HG03095 (cell line): ENCODE measurements at regions not wholly inside any gene's neighbourhood (a gene's known extent, or its start where the extent isn't known, plus 50 kb on each side); places are given as distances from the start of the nearest gene placed in this dataset.
"Not testable (repeated sequence)": the region's sequence is repeated elsewhere in the genome, so short reads cannot be mapped to it uniquely, and the experiment has no call there.

ENCODE experiments used
- ATAC-seq: cut with Tn5 transposase; IDR thresholded peaks from one replicate; pipeline ENCODE4 v1.9.1; 2021; ENCODE audit warnings: moderate library complexity; ENCODE audit not compliant: unreplicated experiment

DNA sequence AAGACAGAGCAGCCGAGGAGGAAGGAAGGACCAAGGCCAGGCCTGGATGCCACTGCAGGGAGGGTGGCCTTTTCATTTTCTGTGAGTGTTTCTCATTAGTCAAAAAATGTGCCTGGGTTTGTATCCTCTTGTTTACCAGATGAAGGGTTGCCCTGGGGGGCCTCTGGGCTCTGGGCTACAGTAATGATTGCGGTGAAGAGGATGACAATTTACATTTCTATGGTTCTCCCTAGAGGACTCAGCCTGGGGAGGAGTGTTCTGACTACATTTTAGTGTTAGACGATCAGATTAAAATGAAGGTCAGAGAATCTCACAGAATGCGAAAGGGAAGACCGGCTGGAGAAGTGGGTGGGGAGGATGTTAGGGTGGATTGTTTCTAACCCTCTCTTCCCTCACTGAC lies 108.0 kb upstream of the KMT2C start:
- ATAC-seq: no peak

DNA sequence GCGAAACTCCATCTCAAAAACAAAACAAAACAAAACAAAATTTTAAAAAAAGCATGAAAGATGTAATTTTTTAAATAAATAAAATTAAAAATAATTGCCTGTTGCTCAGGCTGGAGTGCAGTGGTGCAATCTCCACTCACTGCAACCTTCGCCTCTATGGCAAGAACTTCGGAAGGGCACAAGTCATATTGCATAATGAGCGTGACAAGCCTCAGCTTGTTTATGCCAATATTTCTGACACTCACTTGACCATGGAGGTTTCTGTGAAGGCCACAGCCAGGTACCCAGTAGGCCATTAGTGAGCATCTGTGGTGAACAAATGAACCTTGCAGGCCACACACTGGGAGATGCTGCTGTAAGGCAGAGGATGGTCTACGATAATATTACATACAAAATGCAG lies 106.1 kb upstream of the KMT2C start:
- ATAC-seq: no peak

DNA sequence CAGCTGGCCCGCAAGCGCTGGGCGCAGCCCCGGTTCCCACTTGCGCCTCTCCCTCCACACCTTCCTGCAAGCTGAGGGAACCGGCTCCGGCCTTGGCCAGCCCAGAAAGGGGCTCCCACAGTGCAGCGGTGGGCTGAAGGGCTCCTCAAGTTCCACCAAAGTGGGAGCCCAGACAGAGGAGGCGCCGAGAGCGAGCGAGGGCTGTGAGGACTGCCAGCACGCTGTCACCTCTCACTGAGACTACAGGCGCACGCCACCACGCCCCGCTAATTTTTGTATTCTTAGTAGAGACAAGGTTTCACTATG lies 103.3 kb upstream of the KMT2C start:
- not testable (repeated sequence) for ATAC-seq

DNA sequence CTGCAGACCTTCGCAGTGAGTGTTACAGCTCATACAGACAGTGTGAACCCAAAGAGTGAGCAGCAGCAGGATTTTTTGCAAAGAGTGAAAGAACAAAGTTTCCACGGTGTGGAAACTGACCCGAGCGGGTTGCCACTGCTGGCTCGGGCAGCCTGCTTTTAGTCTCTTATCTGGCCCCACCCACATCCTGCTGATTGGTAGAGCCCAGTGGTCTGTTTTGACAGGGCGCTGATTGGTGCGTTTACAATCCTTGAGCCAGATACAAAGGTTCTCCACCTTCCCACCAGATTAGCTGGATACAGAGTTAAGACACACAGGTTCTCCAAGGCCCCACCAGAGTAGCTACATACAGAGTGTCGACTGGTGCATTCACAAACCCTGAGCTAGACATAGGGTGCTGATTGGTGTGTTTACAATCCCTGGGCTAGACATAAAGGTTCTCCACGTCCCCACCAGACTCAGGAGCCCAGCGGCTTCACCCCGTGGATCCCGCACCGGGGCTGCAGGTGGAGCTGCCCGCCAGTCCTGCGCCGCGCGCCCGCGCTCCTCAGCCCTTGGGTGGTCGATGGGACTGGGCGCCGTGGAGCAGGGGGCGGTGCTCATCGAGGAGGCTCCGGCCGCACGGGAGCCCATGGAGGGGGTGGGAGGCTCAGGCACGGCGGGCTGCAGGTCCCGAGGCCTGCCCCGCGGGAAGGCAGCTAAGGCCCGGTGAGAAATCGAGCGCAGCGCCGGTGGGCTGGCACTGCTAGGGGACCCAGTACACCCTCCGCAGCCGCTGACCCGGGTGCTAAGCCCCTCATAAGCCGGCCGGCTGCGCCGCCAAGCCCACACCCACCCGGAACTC lies 102.8 kb upstream of the KMT2C start:
- ATAC-seq: not testable (repeated sequence)

DNA sequence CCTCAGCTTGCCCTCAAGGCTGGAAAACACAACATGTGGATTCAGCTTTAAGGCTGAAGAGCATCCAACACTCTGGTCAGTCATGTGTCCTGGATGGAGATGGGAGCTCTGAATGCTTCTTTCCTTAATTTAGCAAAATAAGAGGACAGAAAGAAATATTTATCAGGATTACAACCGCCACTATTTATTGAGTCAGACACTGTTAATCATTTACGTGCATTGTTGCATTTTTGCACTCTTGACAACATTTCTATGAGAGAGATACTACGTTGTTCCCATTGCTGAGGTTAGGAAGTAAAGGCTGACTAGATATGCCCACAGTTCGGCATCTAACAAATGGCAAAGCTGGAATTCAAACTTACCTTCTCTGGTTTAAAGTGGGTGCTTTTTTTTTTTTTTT lies 101.8 kb upstream of the KMT2C start:
- no peak for ATAC-seq

DNA sequence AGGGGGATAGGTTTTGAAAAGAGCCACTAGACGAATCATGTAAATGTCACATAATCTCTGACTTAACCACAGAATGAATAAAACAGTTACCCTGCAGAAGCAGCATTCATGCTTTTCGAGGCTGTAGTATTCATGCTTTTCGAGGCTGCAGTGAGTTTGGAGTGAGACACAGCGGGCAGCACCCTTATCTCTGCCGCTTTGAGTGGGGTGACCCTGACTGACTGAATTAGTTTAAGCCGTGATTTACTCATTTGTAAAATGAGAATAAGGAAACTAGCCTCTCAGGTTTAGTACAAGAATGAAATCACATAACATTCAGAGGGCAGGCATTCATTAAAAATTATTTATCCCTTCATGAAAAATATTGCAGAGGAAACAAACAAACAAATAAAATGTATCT lies 92.8 kb upstream of the KMT2C start:
- ATAC-seq: no peak

DNA sequence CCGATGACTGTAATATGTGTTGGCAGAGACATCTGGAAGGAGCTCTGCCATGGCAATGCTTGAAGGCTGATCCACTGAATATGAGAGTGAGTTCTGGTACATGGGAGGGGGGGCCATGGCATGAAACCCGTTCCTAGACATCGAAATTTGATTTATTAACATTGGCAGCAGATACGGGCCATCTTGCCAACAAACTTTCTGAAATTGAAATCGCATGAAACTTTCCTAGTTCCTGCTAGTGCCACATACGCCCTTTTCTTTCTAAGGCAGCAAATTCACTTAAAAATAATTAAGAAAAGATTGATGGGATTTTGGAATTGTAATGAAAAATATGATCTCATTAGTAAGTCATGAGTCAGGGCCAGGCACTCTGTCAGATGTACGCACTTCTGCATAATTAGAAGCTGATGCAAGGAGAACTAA lies 91.8 kb upstream of the KMT2C start:
- no peak for ATAC-seq

DNA sequence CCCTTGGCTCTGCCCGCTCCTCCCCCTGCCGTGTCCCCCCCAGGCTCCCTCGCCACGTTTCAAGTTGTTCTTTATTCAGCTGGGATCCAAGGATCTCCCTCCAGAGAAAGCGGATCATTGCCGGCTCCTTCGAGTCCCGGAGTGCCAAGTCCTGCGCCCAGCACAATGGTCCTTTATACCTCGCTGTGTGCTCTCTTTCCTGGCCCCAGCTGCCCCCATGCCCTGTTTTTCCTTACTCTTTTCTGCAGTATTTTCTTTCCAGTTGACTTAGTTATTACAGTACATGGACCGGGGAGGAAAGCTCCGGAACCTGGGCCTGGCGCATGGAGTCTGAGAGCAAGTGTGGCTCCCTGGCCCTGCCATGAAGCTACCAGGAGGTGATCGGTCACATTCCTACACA lies 88.1 kb upstream of the KMT2C start:
- no peak for ATAC-seq

DNA sequence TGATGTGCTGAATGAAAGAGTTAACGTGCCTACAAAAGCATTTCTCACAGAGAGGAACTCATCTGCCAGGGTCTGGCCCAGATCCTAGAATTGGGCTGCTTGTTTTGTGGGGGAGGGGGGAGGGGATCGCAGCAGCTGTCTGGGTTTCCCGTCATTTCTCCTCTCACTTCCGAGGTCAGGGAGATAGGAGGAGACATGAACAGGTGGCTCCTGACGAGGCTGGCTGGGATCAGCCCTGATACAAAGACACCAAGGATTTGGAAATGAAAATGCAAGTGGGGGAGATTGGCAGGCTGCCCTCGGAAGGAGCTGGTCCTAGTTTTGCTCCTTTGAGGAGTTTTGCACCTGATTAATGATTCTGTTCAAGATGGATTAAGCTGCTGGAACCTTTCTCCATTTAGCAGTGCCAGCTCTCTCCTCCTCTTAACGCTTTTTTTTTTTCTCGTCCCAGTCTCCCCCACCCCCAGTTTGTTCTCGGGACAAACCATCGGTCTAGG lies 86.8 kb upstream of the KMT2C start:
- no peak for ATAC-seq

DNA sequence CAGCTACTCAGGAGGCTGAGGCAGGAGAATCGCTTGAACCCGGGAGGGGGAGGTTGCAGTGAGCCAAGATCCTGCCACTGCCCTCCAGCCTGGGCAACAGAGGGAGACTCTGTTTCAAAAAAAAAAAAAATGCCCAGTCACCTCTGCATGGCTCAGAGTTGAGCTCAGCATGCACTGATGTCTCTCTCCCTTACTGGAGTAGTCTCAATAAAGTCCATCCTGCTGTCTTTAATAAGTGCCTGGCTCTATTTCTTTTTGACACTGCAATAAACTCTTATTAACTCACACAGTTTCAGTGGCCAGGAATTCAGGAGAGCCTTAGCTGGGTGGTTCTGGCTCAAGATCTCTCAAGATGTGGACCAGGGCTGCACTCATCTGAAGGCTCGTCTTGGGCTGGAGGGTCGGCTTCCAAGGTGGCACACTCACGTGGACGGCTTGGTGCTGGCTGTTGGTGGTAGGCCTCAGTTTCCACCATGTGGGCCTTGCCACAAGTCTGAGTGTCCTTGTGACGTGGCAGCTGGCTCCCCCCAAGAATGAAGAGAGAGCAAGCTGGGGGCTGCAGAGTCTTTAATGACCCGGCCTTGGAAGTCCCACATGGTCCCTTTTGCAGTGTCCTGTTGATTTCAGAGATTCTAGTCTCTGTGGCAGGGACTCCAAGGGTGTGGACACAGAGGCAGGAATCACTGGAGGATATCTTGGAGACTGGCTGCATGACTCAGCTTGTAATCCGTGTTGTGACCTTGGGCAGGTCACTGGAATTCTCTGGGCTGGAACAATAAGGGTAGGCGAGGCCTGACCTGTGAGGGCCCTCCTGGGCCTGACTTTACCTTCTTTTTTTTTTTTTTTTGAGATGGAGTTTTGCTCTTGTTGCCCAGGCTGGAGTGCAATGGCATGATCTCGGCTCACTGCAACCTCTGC lies 85.9 kb upstream of the KMT2C start:
- no peak for ATAC-seq

DNA sequence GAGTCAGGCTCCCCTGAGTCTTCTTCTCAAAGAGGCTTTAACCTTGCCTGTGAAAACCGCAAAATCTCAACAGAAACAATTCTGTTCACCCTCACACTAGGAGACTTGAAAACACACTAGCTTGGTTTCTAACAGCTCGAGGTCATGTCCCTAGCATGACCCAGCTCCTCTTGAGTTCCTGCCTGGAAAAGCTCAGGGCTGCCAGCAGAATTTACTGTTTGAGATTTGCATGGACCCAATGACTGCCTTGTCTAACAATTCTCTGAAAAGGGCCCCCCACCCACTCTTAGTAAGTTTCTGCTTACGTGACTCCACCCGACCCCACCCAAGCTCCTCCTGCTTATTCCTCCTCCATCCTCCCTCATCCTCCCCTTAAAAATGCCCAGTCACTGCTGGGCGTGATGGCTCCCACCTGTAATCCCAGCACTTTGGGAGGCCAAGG lies 85.1 kb upstream of the KMT2C start:
- no peak for ATAC-seq

DNA sequence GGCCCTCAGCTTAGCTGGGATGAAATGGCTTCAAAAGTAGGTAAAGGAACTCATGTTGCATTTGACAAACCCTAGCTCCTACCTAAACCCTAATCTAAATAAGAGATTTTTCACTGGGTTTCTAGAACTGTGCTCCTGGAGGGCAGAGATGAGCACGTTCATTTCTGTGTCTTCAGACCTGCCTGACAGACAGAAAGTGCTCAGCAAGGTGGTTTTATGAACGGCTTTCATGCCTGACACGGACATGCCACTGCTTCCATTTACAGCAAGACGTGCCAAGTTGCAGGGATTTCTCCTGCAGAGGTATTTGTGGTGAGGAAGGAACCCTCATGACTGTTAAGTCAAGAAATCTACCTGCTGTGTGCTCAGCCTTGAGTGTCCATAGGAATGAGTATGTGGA lies 83.5 kb upstream of the KMT2C start:
- no peak for ATAC-seq

DNA sequence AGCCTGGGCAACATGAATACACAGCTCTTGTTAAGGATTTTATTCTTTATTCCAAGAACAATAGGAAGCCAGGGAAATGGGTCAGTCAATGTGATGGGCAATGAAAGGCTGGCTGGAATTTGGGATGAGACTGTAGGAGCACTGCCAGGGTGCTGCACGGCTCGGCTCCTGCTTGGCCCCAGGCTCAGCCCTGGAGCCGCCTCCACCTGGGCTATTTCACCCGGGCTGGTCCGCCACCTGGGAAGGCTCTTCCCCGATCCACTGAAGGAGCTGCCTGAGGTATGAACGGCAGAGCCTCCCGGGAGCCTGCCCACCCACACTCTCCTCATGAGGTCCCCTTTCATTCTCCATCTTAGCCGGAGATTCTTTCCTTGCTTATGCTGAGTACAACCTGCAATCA lies 80.4 kb upstream of the KMT2C start:
- no peak for ATAC-seq

DNA sequence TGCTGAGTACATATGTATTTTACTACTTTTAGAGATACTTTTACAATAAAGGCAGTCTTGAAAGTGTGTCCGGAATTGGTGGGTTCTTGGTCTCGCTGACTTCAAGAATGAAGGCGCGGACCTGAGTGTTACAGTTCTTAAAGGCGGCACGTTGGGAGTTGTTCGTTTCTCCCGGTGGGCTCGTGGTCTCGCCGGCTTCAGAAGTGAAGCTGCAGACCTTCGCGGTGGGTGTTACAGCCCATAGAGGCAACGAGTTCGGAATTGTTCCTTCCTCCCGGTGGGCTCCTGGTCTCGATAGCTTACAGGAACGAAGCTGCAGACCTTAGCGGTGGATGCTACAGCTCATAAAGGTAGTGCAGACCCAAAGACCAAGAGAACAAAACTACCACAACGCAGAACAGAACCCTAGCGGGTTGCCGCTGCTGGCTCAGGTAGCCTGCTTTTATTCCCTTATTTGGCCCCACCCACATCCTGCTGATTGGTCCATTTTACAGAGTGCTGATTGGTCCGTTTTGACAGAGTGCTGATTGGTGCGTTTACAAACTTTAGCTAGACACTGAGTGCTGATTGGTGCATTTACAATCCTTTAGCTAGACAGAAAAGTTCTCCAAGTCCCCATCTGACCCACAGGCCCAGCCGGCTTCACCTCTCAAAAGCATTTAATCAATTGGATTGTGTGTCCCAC lies 79.6 kb upstream of the KMT2C start:
- ATAC-seq: not testable (repeated sequence)

DNA sequence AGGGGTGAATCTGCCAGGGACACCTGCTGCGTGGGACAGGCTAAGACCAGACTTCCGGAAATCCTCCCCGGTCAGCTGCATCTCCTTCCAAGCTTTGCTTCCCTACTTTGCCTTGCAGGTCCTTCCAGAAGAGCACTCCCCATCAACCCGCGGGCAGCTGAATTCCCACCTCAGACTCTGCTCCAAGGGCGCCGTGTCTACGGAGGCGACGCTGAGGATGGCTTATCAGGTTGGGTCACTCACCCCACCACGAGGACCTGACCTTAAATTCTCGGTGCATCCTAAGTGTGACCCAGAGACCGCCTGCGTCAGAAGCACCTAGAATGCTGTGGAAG lies 78.9 kb upstream of the KMT2C start:
- no peak for ATAC-seq

DNA sequence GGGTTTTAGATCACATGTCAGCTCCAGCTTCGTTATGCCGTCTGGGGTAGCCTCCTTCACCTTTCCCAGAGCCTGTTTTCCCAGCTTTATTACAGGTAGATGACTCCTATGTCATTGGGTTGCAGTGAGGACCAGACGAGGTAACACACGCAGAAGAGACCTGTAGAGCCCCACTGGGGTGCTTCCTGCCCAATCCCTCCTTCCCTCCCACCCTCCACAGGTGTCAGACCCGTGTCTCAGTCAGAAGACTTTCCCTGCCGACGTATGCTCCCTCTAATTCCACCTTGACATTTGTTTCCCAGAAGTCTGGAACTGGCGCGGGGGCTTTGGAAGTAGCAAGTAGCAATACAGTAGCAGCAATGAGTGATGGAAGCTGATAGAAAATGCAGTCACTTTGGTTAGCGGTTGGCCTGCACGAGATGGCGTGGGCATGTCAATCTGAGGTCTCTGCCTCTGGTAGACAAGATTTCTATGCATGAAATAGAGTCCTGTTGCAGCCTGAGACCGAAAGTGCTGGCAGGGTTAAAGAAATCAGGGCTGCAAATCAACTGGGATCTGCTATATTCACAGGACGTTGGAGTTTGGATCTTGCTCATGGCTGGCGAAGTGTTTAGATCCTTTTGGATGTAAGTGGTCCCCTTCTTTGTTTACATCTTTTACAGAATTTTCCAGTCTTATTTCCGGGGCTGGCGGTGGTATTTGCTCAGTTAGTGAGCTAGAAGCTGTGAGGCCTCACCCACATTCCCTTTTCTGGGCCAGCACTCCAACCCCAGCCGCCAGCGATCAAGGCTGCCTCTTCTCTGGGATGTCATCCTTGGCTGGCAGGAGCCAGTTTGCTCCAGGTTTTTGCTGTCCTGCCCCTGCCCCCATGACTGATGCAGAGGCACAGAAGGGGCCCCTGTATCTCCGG lies 78.3 kb upstream of the KMT2C start:
- no peak for ATAC-seq

DNA sequence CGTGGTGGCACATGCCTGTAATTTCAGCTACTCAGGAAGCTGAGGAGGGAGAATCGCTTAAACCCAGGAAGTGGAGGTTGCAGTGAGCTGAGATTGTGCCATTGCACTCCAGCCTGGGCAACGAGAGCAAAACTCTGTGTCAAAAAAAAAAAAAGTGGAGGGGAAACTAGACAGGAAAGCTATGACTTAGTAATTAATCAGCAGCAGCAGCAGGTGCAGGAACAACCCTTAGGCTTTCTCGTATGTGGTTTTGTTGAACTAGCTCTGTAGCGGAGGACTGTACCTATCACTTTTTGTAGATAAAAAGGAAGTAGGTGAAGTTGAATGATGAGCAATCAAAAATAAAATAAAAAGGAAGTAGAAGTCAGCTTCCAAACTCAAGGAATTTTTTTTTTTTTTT lies 76.9 kb upstream of the KMT2C start:
- ATAC-seq: peak; percentile 60

DNA sequence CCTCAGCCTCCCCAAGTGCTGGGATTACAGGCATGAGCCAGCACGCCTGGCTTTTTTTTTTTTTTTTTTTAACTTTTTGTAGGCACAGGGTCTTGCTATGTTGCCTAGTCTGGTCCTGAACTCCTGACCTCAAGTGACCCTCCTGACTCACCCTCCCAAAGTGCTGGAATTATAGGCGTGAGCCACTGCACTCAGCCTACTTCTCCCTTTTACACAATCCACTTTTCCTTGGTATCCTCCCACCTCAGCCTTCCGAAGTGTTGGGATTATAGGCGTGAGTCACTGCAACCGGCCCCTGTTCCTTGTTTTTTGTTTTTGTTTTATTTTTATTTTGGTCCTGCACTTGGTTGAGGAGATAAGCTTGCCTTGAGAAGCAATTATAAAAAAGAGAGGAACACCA lies 75.9 kb upstream of the KMT2C start:
- no peak for ATAC-seq

DNA sequence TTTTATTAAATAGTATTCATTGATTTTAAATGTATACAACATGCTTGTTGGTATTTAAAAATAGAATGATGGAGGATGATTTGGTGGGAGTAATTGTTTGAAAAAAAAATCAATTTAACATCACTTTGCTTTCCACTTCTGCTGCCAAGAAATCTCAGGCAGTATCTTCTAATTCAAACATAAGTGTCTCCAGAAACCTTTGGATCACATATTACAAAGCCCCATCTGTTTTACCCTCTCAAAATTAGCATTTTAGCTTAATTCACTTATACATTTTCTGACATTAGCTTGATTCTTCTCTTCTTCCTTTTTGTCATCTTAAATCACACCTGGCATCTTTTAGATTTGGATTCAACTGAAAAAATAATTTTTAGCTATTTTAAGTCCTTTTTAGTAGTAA lies 72.9 kb upstream of the KMT2C start:
- no peak for ATAC-seq

DNA sequence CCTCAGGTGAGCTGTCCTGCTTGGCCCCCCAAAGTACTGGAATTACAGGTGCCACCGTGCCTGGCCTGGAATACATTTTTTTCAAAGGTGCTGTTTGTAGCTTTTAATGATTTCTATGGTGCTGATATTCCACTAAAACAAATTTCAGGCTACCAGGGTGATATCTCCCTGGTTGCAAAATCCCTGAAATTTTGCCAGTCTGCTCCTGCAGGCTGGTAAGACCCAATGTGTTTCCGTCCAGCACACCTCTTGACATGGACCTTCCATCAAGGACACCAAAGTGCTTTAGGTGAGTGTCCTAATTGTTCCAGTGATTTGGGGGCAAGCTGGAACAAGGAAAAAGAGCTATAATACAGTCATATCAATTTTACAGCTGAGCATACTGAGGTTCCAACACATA lies 69.8 kb upstream of the KMT2C start:
- ATAC-seq: no peak

DNA sequence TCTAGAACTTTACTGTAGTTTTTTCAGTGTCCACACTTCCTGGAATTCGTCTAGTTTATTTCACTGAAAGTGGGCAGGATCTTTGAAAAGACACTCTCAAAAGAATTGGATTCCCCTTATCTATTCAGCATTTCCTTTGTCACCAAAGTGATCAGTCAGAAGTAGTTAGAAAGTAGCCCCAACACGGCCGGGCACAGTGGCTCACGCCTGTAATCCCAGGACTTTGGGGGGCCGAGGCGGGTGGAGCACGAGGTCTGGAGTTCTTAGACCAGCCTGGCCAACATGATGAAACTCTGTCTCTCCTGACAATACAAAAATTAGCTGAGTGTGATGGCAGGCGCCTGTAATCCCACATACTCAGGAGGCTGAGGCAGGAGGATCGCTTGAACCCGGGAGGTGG lies 69.0 kb upstream of the KMT2C start:
- no peak for ATAC-seq
